GM21723 (cell line): ENCODE measurements at regions not wholly inside any gene's neighbourhood (a gene's known extent, or its start where the extent isn't known, plus 50 kb on each side); places are given as distances from the start of the nearest gene placed in this dataset.
"Not testable (repeated sequence)": the region's sequence is repeated elsewhere in the genome, so short reads cannot be mapped to it uniquely, and the experiment has no call there.

Source experiments
- ATAC-seq: cut with Tn5 transposase; IDR thresholded peaks from one replicate; pipeline ENCODE4 v1.9.1; 2021; ENCODE audit warnings: mild to moderate bottlenecking, moderate library complexity; ENCODE audit not compliant: unreplicated experiment

DNA sequence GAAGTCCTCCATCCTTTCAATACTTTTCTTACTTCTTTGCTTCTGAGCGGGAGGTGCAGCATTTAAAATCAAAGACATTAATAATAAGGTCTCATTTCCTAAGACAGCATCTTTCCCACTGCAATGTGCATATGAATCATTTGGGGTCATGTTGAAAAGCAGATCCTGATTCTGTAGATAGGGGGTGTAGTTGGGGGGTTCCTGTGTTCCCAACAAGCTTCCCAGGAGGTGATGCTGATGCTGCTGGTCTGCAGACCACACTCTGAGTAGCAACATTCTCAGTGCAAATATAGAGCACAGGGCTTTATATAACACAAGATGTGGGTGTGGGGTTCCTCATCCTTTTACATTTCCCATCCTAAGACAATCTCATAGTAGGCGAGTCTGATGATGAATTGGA, 126.5 kb upstream of the PALM2AKAP2 start:
- ATAC-seq: no peak

- not testable (repeated sequence) for ATAC-seq
Measured at GRCh38 chr9:109663978-109664377, 116.0 kb upstream of the PALM2AKAP2 start.

DNA sequence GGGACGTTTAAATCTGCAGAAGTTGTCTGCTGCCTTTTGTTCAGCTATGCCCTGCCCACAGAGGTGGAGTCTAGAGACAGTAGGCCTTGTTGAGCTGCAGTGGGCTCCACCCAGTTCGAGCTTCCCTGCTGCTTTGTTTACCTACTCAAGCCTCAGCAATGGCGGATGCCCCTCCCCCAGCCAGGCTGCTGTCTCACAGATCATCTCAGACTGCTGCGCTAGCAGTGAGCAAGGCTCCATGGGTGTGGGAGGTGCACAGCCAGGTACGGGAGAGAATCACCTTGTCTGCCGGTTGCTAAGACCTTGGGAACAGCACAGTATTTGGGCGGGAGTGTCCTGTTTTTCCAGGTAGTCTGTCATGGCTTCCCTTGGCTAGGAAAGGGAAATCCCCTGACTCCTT, 114.3 kb upstream of the PALM2AKAP2 start:
- not testable (repeated sequence) for ATAC-seq

DNA sequence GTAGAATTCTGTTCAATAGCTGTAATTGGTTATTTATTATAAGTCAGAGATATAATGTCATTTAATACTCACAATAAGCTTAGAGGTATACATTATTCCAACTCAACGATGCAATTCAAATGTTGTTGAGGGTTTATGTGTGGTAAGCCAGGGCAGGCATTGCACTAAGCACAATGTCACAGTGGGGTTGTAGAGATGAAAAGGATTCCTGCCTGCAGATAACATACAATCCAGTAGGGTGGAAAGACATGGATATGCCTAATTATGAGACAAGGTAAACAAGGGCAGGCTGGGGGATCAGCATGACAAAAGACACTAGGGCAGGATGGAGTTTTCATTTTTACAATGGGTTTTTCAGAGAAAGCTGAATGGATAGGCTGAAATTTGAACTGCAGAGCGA, 98.7 kb upstream of the PALM2AKAP2 start:
- ATAC-seq: no peak

GRCh38 chr9:109682227-109682626, 97.8 kb upstream of the PALM2AKAP2 start:
- no peak for ATAC-seq

DNA sequence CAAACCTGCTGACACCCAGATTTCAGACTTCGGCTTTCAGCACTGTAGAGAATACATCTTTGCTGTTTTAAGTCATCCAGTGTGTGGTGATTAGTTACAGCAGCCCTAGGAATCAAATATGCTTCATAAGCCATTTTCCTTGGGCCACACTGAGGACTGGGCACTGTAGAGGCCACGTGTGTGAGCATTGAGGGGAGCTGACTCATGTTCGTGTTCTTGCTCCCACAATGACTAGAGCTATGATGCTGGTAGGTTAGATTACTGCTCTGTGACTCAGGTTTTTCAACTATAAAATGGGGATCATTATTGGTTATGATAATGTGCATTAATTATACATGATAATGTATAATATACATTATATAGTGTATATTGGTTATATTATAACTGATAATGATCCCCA, 96.5 kb upstream of the PALM2AKAP2 start:
- no peak for ATAC-seq

DNA sequence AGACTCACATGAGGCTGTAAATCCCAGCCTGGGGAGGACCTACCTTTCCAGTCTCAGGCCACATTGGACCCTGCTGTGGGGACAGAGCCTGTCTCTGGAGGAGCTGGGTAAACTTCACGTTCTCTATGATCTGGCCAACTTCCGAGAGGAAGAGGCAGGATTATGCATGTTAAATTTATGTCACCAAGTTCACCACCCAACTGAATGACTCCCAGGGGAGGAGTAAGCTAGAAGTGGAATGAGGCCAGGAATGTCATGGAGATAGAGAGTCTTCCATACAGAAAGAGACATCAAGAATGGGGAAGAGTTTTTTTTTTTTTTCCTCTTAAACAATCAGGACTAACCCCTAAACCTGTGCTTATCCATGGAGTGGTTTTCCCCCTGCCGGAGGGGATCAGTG, 90.3 kb upstream of the PALM2AKAP2 start:
- no peak for ATAC-seq

GRCh38 chr9:109699019-109699418, 81.0 kb upstream of the PALM2AKAP2 start:
- ATAC-seq: no peak

DNA sequence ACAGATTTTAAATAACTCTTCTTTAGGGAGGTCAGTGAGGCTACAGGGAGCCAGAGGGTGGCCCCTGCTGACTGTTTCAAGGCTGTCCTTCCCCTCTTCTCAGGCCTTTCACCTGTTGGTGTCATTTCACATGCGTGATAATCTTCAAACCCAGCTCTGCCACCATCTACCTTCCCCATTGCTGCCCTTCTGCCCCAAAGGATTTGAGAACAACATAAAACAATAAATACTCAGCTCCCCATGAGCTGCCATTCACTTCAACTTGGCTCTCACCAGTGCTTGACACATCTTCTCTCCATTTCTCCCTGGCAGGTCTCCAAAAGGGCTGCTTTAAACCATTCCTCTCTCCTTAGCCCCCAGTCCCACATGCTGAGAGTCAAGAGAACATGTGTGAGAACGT, 75.5 kb upstream of the PALM2AKAP2 start:
- no peak for ATAC-seq

DNA sequence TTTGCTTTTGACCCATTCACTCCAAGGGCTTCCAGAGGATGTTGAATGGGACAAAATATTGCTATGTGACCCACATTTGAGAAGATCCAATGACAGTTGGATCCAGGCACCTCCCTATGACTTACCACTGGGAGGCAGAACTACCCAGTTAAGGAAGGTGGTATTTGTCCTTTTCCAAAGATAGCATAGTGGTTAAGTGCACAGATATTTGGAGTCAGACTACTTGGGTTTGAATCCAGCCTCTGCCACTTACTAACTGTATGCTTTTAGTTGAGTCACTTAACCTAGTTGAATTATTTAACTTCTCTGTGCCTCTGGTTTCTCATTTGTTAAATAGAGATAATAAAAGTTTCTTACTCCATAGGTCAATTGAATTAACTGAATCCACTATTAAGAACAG, 74.5 kb upstream of the PALM2AKAP2 start:
- no peak for ATAC-seq

DNA sequence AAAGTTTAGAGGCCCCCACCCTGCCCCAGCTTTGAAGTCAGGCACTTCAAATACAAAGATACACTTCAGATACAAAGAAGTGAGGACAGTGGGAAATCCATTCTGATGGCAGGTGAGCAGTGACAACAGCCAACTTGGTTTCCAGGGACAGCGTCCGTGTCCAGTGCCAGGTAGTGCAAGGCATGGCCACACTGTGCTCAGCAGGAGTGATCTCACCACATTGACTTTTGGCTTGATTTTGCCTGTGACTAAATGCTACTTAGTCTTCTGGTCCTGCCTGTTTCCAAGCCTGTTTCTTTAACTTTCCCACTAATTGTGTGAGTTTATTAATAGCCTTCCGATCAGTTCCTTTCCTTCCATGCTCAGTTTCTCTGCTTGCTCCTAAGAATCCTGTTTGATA, 72.6 kb upstream of the PALM2AKAP2 start:
- no peak for ATAC-seq

DNA sequence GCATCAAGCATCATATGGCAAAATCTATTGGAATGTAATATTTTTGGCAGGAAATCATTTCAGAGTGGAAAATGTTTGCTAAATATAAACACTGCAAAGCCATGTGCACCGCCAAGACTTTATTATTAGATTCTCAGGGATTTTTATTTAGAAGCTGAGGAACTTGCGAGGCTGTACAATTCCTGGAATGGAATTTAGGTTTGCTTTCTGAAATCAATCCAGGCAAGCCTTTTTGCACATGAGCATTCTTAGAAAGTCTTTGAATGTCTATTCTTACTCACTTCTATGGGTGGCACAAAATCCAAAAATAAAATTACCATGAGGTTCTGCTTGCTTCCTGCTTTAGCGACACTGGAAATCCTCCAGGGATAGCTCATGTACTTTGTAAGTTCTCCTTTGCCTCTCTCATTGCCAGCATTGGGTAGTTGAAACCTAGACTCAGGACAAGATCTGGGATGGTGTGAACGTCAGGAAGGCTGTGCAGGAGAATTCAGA, 71.5 kb upstream of the PALM2AKAP2 start:
- ATAC-seq: no peak

GRCh38 chr9:109709866-109710265, 70.1 kb upstream of the PALM2AKAP2 start:
- ATAC-seq: no peak

- no peak for ATAC-seq
Measured at GRCh38 chr9:109710830-109711229, 69.2 kb upstream of the PALM2AKAP2 start.

DNA sequence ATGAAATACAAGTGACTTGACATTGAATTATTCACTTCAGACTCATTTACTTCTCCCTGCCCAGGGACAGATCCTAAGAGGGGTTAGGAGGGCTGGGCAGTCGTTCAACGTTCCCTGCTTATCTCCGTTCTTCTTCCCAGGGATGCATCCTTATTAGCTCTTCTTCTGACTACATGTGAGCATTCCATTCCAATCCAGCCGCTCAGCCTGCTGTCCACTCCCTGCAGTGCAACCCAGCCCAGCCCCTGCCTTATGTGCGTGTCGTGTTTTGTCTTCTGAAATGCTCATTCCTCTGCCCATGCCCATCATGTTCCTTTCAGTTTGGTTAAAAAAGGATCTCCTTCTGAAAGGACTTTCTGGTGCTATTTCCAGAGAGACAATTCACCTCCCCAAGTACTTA, 64.7 kb upstream of the PALM2AKAP2 start:
- no peak for ATAC-seq

GRCh38 chr9:109716631-109717030, 63.4 kb upstream of the PALM2AKAP2 start:
- ATAC-seq: no peak

GRCh38 chr9:109717342-109717741, 62.7 kb upstream of the PALM2AKAP2 start:
- no peak for ATAC-seq

DNA sequence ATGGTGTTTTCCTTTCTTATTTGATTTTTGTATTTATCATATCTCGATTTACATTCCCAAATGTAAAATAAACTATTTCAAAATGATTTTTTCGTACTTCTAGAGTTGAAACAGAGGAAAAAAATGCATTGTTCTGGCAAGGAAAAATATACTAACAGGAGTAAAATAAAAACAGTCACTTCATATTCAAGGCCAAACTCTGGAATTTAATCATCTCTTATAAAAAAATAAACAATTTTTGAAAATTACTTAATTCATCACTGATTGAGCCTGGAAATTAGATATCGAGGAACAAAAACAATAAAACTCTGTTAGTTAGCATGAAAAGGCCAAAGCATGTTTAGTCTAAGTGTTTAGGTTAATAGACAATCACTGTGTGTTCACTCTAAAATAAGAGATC, 61.1 kb upstream of the PALM2AKAP2 start:
- no peak for ATAC-seq

DNA sequence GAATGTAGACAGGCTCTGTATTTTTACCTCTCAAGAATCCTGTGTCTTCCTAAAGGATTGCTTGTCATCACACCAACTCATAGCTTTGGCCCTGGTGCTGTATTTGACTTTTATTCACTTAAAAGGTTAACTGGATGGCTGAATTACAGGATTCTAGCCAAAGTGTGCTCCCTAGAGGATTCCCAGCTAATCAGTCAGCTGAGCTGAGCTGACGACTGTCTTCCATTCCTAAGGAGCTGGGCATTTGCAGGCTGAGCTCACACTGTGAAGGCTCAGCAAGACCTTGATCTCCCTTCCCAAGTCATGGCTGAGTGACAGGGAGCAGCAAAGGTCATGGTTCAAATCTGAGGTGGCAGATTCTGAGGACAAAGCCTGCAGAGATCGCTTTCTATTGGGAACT, 59.0 kb upstream of the PALM2AKAP2 start:
- ATAC-seq: no peak

DNA sequence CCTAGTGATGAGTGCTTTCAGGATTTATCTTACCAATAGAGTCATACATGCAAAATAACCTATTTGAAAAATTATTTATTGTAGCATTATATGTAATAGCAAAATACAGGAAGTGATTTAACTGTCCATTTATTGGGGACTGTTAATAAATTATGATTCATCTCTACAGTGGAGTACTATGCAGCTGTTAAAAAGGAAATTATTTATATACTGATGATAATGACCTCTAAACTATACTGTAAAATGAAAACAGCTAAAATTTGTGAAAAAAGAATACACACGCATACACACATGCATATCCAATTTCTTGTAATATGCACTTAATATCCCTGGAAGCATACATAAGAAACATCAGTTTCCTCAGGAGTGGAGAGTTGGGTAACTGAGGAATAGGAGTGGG, 58.0 kb upstream of the PALM2AKAP2 start:
- no peak for ATAC-seq

DNA sequence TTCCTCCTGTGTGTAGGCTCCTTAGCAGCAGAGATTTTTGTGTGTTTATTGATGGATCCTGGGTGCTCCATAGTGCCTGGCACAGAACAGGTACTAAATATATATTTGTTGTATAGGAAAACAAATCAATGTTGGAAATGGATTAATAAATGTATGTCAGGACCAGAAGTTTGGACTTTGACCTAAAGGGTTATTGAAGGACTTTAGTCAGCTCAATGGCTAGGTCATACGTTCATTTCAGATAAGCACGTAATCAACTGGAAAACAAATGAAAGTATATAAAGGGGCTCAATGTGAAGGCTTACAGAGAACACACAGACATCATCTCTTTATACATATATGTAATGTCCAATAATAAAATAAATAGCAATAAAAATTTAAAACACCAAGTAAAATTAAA, 56.2 kb upstream of the PALM2AKAP2 start:
- no peak for ATAC-seq

DNA sequence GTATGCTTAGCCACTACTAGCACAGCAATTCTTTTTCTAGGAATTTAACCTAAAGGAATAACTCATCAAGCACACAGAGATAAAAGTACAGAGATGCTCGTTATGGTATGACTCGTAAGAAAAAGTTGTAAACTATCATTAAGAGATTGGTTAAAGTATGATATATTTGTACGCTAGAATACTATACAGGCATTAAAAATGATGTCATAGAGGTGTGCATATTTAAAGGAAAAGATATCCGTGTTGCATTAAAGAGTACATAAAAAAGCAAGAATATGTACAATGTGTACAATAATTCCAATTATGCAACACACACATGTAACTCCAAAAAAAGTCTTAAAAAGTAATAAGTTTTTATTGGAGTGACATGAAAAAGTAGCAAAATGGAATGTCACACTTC, 54.5 kb upstream of the PALM2AKAP2 start:
- no peak for ATAC-seq

GRCh38 chr9:109726119-109726518, 53.9 kb upstream of the PALM2AKAP2 start:
- no peak for ATAC-seq
